Breast epithelium (tissue), 4 donors: ENCODE measurements at regions not wholly inside any gene's neighbourhood (a gene's known extent, or its start where the extent isn't known, plus 50 kb on each side); places are given as distances from the start of the nearest gene placed in this dataset.

ENCODE experiments used
- DNase-seq, 2 donors: peaks; one replicate each; pipeline ENCODE4 v3.0.0-alpha.2; 2019; ENCODE audit warnings: low spot score in 2 of 2
- H3K27ac ChIP-seq, 2 donors: fragments of 200-600 bp; sonication (generic) in 1 of 2; one replicate each; pipeline ENCODE4 v1.5.1; 2016 to 2019; ENCODE audit warnings: mild to moderate bottlenecking in 1 of 2
- H3K27me3 ChIP-seq, 2 donors: fragments of 200-600 bp; sonication (generic) in 1 of 2; one replicate each; pipeline versions ENCODE4 v1.5.1 to v1.6.0; 2017 to 2019; ENCODE audit warnings: control low read depth in 1 of 2, mild to moderate bottlenecking in 1 of 2
- H3K36me3 ChIP-seq: fragments of 200-600 bp; one replicate; pipeline ENCODE4 v1.5.1; 2019
- H3K4me1 ChIP-seq, 2 donors: fragments of 200-600 bp; sonication (generic); one replicate each; pipeline ENCODE4 v1.5.1; 2016 to 2019; ENCODE audit warnings: control low read depth in 1 of 2
- H3K4me3 ChIP-seq, 3 donors: fragments of 200-600 bp; sonication (generic); 1 replicate in 2 of 3; 2 replicates in 1 of 3; pipeline ENCODE4 v1.5.1; 2016 to 2019; ENCODE audit warnings: mild to moderate bottlenecking in 3 of 3, moderate library complexity in 2 of 3
- H3K9me3 ChIP-seq, 2 donors: fragments of 200-600 bp; sonication (generic) in 1 of 2; one replicate each; pipeline ENCODE4 v1.5.1; 2016 to 2019; ENCODE audit warnings: control low read depth in 1 of 2
- CTCF ChIP-seq, 3 donors: fragments of 450-650 bp; IDR thresholded peaks; one replicate each; pipeline ENCODE4 v1.5.1; 2016 to 2017; ENCODE audit warnings: antibody characterized with exemption in 3 of 3, mild to moderate bottlenecking in 3 of 3, moderate library complexity in 3 of 3
- POLR2A ChIP-seq: fragments of 450-650 bp; IDR thresholded peaks from one replicate; pipeline ENCODE4 v1.6.1; 2016; ENCODE audit warnings: antibody characterized with exemption, mild to moderate bottlenecking, moderate library complexity
- POLR2AphosphoS5 ChIP-seq, 3 donors: sonication (generic); formaldehyde crosslinking; IDR thresholded peaks; one replicate each; pipeline ENCODE4 v1.6.1; 2017; ENCODE audit warnings: antibody characterized with exemption in 3 of 3
- intact Hi-C: fragments of 100-400 bp; cut with DNase I; formaldehyde crosslinking; loops from one replicate; pipeline ENCODE4 v1.15.1; 2023; ENCODE audit warnings: low total_unique reads

DNA sequence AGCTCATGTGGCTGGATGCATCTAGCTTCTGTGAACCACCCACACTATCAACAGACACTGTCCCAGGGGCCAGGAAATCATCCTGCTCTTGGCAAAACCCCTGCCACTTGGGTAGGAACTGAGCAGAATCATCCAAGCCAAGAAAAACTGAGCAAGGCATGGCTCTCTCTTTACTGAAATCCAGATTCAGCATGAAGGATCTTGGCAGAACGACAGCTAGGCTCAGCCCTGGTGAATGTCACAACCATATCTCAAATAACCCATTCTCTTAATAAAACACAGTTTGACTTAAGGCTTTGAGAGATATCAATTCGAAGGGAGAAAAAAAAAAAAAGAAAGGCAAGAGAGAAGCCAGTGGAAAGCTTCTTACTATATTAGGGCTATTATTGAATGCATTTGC lies 72.2 kb downstream of the MAF start:
- no peaks in the 10 kb centered on the region for H3K36me3 ChIP-seq
- H3K27ac ChIP-seq: no peak overlapping the region
- no peak for TF ChIP-seq POLR2AphosphoS5 (IDR thresholded peaks at IDR 0.05)
- no peak for TF ChIP-seq CTCF (IDR thresholded peaks at IDR 0.05)
- no peak for TF ChIP-seq POLR2A
- intact Hi-C loops: no loop called here
- no peaks in the 10 kb centered on the region for H3K9me3 ChIP-seq
- no peaks in the 10 kb centered on the region for H3K27me3 ChIP-seq
- no peak for DNase-seq
- H3K4me3 ChIP-seq: no peak overlapping the region
- no peaks in the 10 kb centered on the region for H3K4me1 ChIP-seq

- no peak for TF ChIP-seq CTCF (IDR thresholded peaks at IDR 0.05)
- TF ChIP-seq POLR2A: no peak
- no peak for TF ChIP-seq POLR2AphosphoS5 (IDR thresholded peaks at IDR 0.05)
- H3K4me3 ChIP-seq: no peak overlapping the region
- intact Hi-C loops: no loop called here
- no peaks in the 10 kb centered on the region for H3K4me1 ChIP-seq
- H3K9me3 ChIP-seq: no peaks in the 10 kb centered on the region
- no peak for DNase-seq
- no peaks in the 10 kb centered on the region for H3K36me3 ChIP-seq
- H3K27ac ChIP-seq: no peak overlapping the region
- no peaks in the 10 kb centered on the region for H3K27me3 ChIP-seq
These were observed 76.6 kb downstream of the MAF start for GRCh38 chr16:79523971-79524370.

DNA sequence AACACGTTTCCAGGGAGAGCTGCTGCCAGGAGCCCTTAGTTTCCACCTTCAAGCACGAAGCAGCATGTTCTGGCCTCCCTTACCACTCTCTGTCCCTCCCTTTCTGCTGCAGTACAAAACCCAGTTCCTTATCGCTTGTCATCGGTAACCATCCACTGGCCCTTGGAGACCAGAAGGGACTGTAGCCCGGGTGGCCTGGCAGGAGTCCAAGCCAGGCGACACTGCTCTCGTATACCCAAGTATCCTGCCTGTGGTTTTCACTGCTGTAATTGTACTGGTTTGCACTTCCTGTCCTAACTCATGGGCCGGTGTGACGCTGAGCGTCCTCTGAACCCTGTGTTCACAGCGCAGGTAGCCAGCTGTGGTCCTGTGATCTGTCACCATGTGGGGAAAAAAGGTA lies 81.1 kb downstream of the MAF start:
- H3K4me1 ChIP-seq: no peaks in the 10 kb centered on the region
- no peak for DNase-seq
- no peaks in the 10 kb centered on the region for H3K36me3 ChIP-seq
- H3K4me3 ChIP-seq: no peak overlapping the region
- no peaks in the 10 kb centered on the region for H3K27me3 ChIP-seq
- no peak for TF ChIP-seq POLR2AphosphoS5 (IDR thresholded peaks at IDR 0.05)
- TF ChIP-seq POLR2A: no peak
- TF ChIP-seq CTCF (IDR thresholded peaks at IDR 0.05): no peak
- no peaks in the 10 kb centered on the region for H3K9me3 ChIP-seq
- H3K27ac ChIP-seq: no peak overlapping the region
- intact Hi-C loops: no loop called here

- intact Hi-C loops: no loop called here
- Histone ChIP-seq H3K9me3 (no peaks in the 10 kb centered on the region), H3K36me3 (no peaks in the 10 kb centered on the region), H3K4me1 (no peaks in the 10 kb centered on the region), H3K27me3 (no peaks in the 10 kb centered on the region), H3K4me3 (no peak overlapping the region), H3K27ac (no peak overlapping the region)
- TF ChIP-seq CTCF (IDR thresholded peaks at IDR 0.05) (no peak), POLR2A (no peak), POLR2AphosphoS5 (IDR thresholded peaks at IDR 0.05) (no peak)
- no peak for DNase-seq
These were observed 83.4 kb downstream of the MAF start for GRCh38 chr16:79517156-79517555.

DNA sequence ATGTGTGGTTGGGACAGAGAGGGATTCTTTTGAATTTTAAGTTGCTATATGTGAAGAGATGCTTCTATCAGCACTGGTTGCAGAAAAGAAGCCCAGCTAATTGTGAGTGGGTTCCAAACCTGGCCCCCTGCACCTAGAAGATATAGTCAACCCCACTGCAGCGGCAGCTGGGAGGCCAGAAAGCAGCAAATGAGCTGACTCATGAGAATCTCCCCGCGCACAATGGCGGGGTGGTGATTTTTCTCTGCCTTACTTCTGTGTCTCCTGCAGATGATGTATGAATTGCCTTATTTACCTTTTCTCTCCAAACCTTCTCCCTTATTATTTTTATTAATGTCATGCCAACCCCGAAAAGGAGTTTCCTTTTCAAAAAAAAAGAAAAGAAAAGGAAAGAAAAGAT lies 89.7 kb downstream of the MAF start:
- DNase-seq: no peak
- Histone ChIP-seq H3K36me3 (no peaks in the 10 kb centered on the region), H3K9me3 (no peaks in the 10 kb centered on the region), H3K27me3 (no peaks in the 10 kb centered on the region), H3K27ac (no peak overlapping the region), H3K4me1 (no peaks in the 10 kb centered on the region), H3K4me3 (no peak overlapping the region)
- TF ChIP-seq CTCF (IDR thresholded peaks at IDR 0.05): no peak
- TF ChIP-seq POLR2A: no peak
- no peak for TF ChIP-seq POLR2AphosphoS5 (IDR thresholded peaks at IDR 0.05)
- intact Hi-C loops: no loop called here
